Stimulated activated CD8-positive, alpha-beta memory T cell treated with anti-CD3 and anti-CD28 coated beads, Interleukin-15, amount 100 ng/mL, for 48 hours (primary cell): ENCODE measurements at regions not wholly inside any gene's neighbourhood (a gene's known extent, or its start where the extent isn't known, plus 50 kb on each side); places are given as distances from the start of the nearest gene placed in this dataset.

Source experiments
- DNase-seq, 2 donors: peaks; one replicate each; pipeline ENCODE4 v3.0.0-alpha.2; 2020; ENCODE audit warnings: low read depth in 2 of 2

- no peak for DNase-seq
These were observed 136.7 kb upstream of the NBEA start for GRCh38 chr13:34805347-34805746.

- no peak for DNase-seq
These were observed 133.4 kb upstream of the NBEA start for GRCh38 chr13:34808649-34809048.

DNA sequence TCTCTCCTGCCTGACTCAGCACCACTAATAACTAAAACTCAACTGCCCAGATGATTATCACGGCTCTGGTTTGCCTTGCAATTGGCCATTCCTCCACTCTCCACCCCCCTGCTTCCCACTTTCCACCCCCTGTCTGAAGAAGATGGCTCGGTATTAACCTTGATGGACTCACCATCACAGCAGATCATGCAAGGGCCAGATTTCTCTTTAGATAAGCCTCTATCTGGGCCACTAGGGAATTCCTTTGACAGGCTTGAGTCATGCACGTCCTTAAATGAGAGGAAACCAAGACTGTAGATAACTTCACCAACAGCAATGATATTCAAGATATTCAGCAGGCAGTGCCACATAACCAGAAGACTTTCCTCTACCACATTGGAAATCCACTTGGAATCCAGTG, 131.1 kb upstream of the NBEA start:
- no peak for DNase-seq

- DNase-seq: no peak
These were observed 126.5 kb upstream of the NBEA start for GRCh38 chr13:34815526-34815925.

DNA sequence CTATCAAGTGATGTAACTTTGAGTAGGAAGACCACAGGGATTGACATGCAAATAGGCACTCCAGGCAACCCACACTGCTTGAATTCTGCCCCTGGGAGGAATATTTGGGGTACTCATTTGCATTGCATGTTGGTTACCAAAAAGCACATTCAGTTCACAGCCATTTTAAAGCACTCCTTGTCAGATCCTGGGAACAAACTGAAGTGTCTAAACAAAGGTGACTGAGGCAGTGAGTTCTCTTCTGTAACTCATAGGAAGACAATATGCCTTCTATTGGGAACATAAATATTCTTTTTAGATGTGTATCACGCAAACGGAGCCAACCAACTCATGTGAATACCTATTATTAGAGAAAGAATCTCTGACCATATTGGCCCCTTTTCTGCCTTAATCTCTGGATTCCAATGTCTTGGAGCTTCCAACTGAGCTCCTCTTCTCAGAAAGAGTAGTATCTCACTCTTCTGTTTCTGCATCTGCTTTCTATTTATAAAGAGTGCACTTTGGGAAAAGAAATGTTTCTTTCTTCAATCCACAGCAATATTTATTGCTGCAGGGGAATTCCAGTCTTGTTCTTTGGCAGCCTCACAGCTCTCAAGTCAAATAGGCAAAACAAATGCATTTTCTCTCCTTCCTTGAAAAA, 125.7 kb upstream of the NBEA start:
- no peak for DNase-seq

- no peak for DNase-seq
These were observed 125.0 kb upstream of the NBEA start for GRCh38 chr13:34816908-34817665.

GRCh38 chr13:34822650-34823049, 119.4 kb upstream of the NBEA start:
- DNase-seq: no peak

DNA sequence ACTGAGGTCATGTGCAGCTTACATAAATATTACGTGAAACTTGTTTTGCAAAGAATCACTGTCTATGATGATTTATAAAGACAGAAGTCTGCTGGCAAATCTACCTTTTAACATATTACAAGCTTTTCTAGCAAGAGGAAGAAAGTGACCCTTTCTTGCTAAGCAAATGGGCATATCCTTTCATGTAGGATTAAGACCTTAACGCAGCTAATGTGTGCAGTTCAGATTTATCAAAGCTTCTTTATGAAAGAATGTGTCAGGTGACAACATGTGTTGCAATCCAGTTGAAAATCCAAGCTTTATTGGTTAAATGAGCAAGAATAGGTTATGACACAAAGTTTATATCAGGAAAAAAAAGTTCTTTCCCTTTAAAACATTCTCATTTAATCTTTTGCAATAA, 115.6 kb upstream of the NBEA start:
- DNase-seq: no peak

DNA sequence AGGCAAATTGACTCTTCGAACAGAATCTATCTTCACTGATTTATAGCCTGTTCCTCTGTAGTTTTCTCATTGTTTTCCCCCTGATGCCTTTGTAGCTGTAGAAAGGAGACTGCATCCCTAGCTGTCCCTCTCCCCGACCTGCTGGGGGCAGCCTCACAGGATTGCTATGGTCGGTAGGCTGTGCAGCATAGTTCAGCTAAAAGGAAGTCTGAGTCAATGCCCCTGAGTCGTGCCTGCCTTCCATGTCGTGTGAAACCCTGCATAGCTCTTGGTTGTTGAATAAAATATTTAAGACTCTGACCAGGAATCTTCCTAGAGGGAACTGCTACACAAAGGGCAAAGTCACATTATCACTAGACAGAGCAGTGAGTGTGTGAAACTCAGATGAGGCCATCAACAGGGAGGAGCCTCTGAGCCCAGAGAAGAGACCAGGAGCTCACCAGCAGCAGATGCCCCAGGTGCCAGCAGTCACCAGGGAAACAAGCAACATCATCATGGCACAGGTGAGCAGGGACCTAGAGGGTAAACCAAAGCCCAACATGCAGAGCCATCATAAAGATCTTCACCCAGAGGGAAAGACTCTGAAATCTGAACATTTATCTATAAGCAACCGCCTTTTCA, 108.4 kb upstream of the NBEA start:
- no peak for DNase-seq

- no peak for DNase-seq
These were observed 99.6 kb upstream of the NBEA start for GRCh38 chr13:34842466-34842865.

GRCh38 chr13:34847766-34848165, 94.3 kb upstream of the NBEA start:
- no peak for DNase-seq

GRCh38 chr13:34849406-34849805, 92.7 kb upstream of the NBEA start:
- DNase-seq: no peak

GRCh38 chr13:34853161-34853560, 88.9 kb upstream of the NBEA start:
- no peak for DNase-seq

DNA sequence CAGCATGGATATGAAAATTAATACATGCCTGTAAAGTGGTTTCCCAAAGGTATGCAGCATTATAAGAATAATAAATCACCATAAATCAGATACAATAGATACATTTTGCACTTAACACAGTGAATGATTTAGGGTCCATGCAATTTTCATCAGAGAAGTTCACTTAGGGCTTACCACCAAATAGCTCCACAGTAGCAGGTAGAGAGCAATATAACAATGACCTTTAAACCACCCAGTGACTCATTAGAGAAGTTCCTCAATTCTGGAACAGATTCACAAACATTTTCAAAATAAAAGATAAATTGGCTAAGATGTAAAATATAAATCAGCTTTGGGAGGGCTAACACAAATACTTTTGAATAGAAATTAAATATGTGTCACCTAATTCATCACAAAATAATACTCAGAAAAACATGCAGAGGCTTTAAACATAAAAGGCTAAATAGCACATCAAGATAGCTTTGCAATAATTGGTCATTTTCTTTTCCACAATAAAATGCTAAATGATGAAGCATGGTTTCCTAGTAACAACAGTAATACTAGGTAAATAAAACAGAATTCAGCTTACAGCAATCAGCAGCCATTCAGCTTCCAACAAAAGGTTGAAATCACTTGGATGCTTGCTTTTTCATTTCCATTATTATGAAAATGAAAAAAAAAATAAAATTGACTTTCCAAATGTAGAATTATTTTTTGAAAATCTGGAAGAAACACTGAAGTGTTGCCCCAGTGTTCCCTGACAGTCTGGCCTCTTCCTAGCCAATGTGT, 84.3 kb upstream of the NBEA start:
- DNase-seq: no peak

- no peak for DNase-seq
These were observed 79.8 kb upstream of the NBEA start for GRCh38 chr13:34862311-34862710.

DNA sequence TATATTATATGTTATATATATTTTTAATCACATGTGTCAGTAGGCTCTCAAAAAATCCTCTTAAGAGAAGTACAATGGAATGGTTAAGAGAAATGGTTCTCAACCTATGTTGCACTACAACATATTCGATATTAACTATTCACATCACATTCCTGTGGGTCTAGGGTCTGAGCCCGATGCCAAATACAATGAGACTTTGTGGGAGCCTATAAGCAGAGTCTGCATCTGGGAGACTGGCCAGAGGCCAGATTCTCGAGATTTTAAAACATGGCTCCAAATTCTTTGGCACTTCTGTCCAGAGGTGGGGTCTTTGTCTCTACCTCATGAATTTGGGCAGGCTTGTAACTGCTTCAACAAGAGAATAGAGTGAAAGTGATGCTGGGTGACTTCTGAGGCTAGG, 79.4 kb upstream of the NBEA start:
- DNase-seq: no peak

GRCh38 chr13:34863360-34864135, 78.5 kb upstream of the NBEA start:
- DNase-seq: no peak

GRCh38 chr13:34864671-34865070, 77.4 kb upstream of the NBEA start:
- no peak for DNase-seq

DNA sequence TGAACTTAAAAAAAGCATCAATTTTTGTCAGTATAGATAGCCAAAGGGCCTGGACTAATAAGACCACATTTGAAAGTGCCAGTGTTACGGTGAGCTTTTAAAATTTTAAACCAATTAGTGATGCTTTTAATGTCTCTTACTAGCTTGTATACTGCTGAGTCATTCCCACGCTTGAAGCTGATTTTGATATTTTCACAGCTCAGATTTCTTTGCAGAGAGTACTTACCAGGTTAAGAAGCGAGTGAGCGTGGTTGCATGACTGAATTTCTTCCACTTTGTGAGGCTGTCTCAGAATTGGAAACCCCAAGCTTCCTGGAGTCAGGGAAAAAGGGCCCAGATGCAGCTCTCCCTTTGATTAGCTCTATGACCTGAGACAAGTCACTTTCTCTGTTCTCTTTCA, 74.5 kb upstream of the NBEA start:
- no peak for DNase-seq

DNA sequence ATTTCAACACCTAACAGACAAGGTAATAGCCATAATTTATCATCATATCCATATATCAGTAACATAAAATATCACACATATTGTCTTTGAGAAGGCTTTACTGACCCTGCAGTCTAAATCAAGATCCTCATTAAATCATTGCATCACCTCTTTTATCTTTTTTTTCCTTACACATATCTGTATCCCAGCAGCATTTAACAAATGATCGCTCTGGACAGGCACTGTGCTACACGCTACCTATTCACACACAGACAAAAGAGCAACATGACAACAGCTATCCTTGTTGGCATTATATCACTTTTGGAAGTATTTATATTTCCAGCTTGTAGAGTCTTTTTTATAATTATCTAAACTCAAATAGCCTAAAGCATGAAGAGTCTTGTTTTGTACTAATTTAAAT, 73.3 kb upstream of the NBEA start:
- DNase-seq: no peak

DNA sequence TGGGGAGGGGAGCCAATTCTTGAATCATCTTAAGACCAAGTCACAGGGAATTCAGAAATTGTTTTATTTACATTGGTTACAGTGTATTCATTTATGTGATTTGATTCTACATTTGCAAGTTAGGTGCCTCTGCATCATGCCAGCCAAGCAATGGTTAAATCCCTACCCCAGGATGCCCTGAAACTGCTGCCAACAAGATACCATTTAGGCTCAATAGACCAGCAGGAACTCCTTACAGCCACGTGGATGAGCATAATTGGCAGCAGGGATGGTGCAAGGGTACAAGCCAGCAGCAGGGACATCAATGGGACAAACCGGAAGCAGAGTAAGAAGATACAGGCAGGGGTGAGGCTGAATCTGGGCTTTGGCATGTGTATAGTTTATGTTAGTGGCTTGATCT, 72.4 kb upstream of the NBEA start:
- no peak for DNase-seq

DNA sequence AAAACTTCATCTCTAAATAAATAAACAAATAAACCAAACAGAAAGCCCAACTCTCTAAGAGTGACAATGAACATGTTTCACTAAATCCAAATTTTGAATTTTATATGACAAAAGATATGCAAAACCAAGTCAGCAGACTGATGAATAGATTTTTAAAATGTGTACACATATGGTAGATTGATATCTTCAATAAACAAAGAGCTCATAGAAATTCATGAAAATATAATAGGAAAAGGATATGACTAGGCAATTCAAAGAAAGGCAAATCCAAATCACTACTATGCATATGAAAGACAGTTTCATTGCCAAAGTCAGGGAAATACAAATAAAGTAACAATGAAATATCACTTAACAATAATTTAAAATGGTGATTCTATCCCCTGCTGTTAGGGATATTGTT, 63.7 kb upstream of the NBEA start:
- DNase-seq: no peak
